ENCODE measurements at regions not wholly inside any gene's neighbourhood (a gene's known extent, or its start where the extent isn't known, plus 50 kb on each side); places are given as distances from the start of the nearest gene placed in this dataset.

DNA sequence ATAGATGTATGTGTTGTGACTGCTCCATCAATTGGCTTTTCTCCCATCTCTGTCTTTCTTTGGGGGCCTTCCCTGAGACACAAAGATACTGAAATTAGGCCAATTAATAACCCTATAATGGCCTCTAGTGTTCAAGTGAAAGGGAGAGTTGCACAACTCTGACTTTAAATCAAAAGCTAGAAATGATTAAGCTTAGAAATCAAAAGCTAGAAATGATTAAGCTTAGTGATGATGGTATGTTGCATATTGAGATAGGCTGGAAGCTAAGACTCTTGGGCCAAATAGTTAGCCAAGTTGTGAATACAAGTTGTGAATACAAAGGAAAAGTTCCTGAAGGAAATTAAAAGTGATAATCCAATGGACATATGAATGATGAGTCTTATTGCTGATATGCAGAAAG lies 452.9 kb upstream of the AGA start:
- TF ChIP-seq MAFG (CRISPR knock-in tag; IDR thresholded peaks at IDR 0.05) (no peak), ZBTB7A (CRISPR knock-in tag; IDR thresholded peaks at IDR 0.05) (no peak), POLR2A (IDR thresholded peaks at IDR 0.05; ENCODE audit: insufficient read depth in 1 of 2, low read depth in 2 of 2, low read length in 2 of 2) (no peak), ZEB1 (IDR thresholded peaks at IDR 0.05; ENCODE audit: insufficient replicate concordance, low read depth) (no peak)

Data from HepG2 (cell line).